Stimulated activated naive CD8-positive, alpha-beta T cell treated with anti-CD3 and anti-CD28 coated beads, Interleukin-15, Interleukin-2, amounts not matched to agents 100 ng/mL and 50 ng/mL, for 24 hours (primary cell): ENCODE measurements at regions not wholly inside any gene's neighbourhood (a gene's known extent, or its start where the extent isn't known, plus 50 kb on each side); places are given as distances from the start of the nearest gene placed in this dataset.

Experiments
- H3K27ac Mint-ChIP-seq: one replicate; pipeline ENCODE4 v1.8.0; 2021; ENCODE audit warnings: mild to moderate bottlenecking, mixed read lengths
- H3K27me3 Mint-ChIP-seq: one replicate; pipeline ENCODE4 v1.8.0; 2021; ENCODE audit warnings: mixed read lengths
- H3K36me3 Mint-ChIP-seq: one replicate; pipeline ENCODE4 v1.8.0; 2021; ENCODE audit warnings: low read depth, mixed read lengths
- H3K4me1 Mint-ChIP-seq: one replicate; pipeline ENCODE4 v1.8.0; 2021; ENCODE audit warnings: low read depth, mixed read lengths
- H3K4me3 Mint-ChIP-seq: one replicate; pipeline ENCODE4 v1.8.0; 2021; ENCODE audit warnings: mild to moderate bottlenecking, mixed read lengths
- H3K9me3 Mint-ChIP-seq: one replicate; pipeline ENCODE4 v1.8.0; 2021; ENCODE audit warnings: mixed read lengths

DNA sequence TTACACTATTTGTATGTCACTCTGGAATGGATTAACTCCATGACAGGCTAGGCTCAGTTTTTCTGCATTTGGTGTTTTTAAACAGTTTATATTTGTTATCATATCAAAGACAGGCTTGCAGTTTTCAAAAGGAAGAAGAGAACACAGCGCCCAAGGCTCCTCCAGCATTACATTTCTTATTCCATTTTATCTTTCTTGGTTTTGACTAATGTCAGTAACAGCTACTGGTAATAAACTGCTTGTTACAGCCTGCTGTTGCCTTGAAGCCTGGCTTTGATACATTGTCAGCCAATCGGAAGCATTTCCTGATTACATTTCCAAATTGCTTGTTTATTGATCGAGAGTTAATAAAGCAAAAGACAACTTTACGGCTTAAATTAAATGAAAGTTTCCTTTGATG, 166.0 kb upstream of the MDFIC start:
- H3K27ac Mint-ChIP-seq = no peak overlapping the region
- H3K9me3 Mint-ChIP-seq = no peaks in the 10 kb centered on the region
- no peaks in the 10 kb centered on the region for H3K36me3 Mint-ChIP-seq
- H3K4me3 Mint-ChIP-seq = no peak overlapping the region
- H3K27me3 Mint-ChIP-seq = peaks cover 9% of the 10 kb centered on the region
- H3K4me1 Mint-ChIP-seq = peaks cover 3% of the 10 kb centered on the region

DNA sequence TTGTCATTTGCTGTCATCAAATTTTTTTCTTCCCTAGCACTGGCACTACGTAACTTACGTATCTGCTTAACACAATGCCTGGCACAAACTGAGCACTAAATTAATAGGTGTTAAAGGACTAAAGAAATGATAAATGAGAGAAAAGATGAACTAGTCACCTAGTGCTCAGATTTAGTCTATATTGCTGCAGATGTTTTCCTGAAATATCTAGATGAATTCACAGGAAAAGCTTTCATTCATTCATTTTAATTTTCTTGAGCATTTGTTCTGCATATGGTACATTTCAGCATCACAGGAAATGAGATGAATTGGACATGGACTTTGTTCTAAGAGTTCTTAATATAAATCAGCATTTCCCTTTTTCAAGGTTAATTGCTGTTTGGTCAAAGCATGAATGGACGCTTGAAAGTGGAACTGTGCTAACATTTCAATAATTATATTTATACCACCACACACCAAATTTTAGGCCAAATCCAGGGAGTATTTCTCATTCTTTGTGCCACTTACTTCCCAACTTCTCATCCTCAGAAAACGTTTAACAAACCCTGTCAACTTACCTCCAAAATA, 163.2 kb upstream of the MDFIC start:
- Mint-ChIP-seq H3K27ac (no peak overlapping the region), H3K9me3 (no peaks in the 10 kb centered on the region), H3K36me3 (no peaks in the 10 kb centered on the region), H3K4me1 (no peaks in the 10 kb centered on the region), H3K27me3 (peaks cover 18% of the 10 kb centered on the region), H3K4me3 (no peak overlapping the region)

DNA sequence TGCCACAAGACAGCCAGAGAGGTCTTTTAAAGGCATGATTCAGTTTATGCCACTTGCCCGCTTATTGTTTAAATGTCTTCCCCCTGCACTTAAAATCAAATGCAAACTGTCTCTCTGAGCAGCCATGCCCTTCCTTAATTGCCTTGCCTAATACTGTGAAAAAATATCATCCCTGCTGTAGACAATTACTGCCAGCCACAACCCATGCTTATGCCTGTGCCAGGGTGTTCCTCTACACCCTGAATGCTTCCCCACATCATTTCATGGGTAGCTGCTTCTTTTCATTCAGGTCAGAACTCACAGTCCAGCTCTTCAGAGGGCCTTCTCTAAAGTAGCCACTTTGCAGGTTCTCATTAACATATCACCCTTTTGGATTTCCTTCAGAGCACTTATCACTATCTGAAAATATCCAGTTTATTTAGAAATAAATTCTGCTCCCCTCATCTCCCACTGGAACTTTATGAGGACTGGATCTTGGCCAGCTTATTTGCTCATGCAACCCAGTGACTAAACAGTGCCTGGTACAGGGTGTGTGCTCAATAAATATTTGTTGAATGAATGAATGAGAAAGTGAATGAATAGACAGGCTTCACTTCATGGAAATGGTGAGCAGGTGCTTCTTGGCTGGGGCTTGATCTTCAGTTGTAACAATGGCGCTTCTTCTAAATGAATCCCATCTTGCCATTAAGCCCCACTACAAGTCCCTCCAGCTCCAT, 162.4 kb upstream of the MDFIC start:
- Mint-ChIP-seq H3K36me3 (no peaks in the 10 kb centered on the region), H3K27me3 (peaks cover 18% of the 10 kb centered on the region), H3K9me3 (no peaks in the 10 kb centered on the region)

DNA sequence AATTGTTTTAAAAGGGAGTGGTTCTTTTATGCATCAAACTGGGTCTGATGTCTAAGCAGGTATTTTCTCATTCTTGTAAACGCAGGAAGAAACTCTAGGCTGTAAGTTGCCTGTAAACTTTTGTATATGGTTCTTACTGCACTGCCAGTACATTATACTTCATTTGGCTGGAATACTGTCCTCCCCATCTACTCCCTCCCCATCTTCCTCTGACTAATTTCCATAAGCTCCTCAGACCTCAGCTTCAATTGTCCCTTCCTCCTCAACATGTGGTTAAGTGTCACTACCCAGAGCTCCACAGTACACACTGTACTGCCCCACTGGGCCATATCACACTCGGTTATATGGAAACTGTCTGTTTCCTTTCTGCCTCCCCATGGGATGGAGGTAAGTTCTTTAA, 161.4 kb upstream of the MDFIC start:
- Mint-ChIP-seq H3K9me3 (no peaks in the 10 kb centered on the region), H3K4me1 (no peaks in the 10 kb centered on the region), H3K4me3 (no peak overlapping the region), H3K27me3 (peaks cover 18% of the 10 kb centered on the region), H3K36me3 (no peaks in the 10 kb centered on the region), H3K27ac (no peak overlapping the region)

More for the DNA sequence above, 162.4 kb upstream of the MDFIC start:
- H3K4me3 Mint-ChIP-seq = no peak overlapping the region
- H3K27ac Mint-ChIP-seq = no peak overlapping the region
- no peaks in the 10 kb centered on the region for H3K4me1 Mint-ChIP-seq

DNA sequence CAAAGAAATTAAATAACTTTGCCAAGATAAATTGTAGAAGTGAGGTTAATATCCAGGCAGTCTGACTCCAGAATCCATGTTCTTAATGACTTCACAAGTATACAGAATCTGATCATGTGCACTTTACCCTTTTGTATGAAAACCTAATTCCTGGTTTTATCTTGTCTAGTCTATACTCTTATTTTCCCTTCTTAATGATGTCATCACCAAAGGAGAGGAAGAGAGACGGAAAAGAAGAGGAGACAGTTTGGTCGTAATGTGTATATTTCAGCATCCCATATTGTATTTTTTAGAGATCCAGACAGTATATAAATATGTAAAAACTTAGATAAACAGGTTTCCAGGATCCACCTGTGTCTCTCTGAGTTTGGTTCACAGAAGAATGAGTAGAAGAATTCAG, 159.9 kb upstream of the MDFIC start:
- Mint-ChIP-seq H3K4me1 (no peaks in the 10 kb centered on the region), H3K27me3 (peaks cover 19% of the 10 kb centered on the region), H3K27ac (no peak overlapping the region), H3K36me3 (no peaks in the 10 kb centered on the region), H3K9me3 (no peaks in the 10 kb centered on the region), H3K4me3 (no peak overlapping the region)

DNA sequence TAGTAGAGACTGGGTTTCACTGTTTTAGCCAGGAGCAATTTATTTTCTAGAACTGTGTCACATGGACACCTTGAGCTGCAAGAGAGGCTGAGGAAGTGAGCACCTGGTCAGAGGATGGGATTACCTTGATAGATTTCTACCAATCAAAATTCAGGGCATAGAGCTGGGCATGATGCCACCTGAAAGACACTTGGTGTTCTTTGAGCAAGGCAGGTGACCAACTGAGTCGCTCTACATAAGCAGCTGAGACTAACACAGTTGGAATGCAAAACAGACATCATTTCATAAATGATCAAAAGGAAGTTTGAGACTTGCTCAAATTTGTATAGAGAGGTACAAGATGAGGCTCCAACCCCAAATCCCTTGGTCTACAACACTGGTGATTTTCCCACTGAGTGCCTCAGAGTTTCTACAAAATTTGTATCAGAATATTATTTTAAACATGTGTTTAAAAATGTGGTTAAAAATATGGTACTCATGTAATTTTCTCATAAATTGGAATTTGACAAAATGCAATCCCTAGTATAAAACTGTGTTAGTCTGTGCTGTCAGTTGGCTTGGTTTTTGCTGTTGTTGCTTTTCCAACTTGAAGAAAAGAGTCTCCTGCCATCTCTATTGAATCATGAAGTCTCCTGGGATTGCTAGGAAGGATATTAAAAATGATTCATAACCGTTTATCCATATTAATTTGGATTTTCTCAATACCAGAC, 156.4 kb upstream of the MDFIC start:
- H3K9me3 Mint-ChIP-seq = no peaks in the 10 kb centered on the region
- no peaks in the 10 kb centered on the region for H3K4me1 Mint-ChIP-seq
- H3K4me3 Mint-ChIP-seq = no peak overlapping the region
- no peaks in the 10 kb centered on the region for H3K36me3 Mint-ChIP-seq
- peaks cover 33% of the 10 kb centered on the region for H3K27me3 Mint-ChIP-seq
- no peak overlapping the region for H3K27ac Mint-ChIP-seq

DNA sequence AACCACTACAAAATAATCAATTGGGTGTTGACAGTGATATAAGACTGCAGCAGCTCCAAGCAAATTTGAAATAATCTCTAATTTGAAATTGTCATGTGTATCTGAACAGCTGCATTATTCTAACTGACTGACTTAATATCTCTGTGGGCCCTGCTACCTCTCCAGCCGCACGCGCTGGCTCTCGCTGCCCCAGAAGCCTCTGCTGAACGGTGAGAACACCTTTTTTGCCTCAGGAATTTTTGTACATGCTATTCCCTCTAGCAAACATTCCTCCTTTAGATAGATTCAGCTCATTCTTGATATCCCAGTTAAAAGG, 155.9 kb upstream of the MDFIC start:
- peaks cover 33% of the 10 kb centered on the region for H3K27me3 Mint-ChIP-seq
- H3K4me3 Mint-ChIP-seq = no peak overlapping the region
- H3K4me1 Mint-ChIP-seq = no peaks in the 10 kb centered on the region
- H3K36me3 Mint-ChIP-seq = no peaks in the 10 kb centered on the region
- no peak overlapping the region for H3K27ac Mint-ChIP-seq
- H3K9me3 Mint-ChIP-seq = no peaks in the 10 kb centered on the region

DNA sequence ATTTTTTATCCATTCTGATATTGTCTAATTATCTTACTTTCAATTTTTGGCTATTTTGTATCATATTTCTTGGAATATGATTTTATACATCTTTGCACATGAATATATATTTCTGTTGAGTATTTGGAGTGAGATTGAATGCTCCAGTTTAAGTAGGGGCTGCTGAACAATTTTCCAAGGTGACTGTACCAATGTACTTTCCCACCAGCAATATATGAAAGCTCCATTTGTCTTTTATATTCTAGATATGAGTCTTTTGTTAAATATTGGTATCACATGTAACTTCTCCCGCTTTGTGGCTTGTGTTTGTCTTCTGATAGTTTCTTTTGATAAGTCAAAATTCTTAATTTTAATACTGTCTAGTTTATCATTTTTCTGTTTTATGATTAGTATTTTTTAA, 144.6 kb upstream of the MDFIC start:
- peaks cover 10% of the 10 kb centered on the region for H3K4me1 Mint-ChIP-seq
- peaks cover 16% of the 10 kb centered on the region for H3K27me3 Mint-ChIP-seq
- H3K27ac Mint-ChIP-seq = no peak overlapping the region
- no peak overlapping the region for H3K4me3 Mint-ChIP-seq
- H3K36me3 Mint-ChIP-seq = no peaks in the 10 kb centered on the region
- no peaks in the 10 kb centered on the region for H3K9me3 Mint-ChIP-seq

DNA sequence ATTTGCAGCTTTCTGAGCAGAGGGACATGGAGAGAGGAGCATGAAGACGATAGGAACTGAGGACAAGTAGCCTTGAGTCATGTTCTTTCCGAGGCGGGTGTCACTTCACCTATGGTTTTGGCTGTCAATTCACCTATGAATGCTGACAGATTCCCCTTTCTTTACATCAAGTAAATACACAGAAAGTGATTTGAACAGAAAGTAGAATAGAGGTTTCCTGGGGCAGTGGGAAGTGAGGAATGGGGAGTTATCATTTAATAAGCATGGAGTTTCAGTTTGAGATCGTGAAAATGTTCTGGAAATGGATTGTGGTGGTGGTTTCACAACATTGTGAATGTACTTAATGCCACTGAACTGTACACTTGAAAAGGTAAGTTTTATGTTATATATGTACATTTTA, 138.4 kb upstream of the MDFIC start:
- Mint-ChIP-seq H3K36me3 (no peaks in the 10 kb centered on the region), H3K4me3 (peak overlapping the region; percentile 38), H3K4me1 (peaks cover 35% of the 10 kb centered on the region), H3K27me3 (peaks cover 6% of the 10 kb centered on the region), H3K9me3 (no peaks in the 10 kb centered on the region), H3K27ac (peak overlapping the region; percentile 78)

DNA sequence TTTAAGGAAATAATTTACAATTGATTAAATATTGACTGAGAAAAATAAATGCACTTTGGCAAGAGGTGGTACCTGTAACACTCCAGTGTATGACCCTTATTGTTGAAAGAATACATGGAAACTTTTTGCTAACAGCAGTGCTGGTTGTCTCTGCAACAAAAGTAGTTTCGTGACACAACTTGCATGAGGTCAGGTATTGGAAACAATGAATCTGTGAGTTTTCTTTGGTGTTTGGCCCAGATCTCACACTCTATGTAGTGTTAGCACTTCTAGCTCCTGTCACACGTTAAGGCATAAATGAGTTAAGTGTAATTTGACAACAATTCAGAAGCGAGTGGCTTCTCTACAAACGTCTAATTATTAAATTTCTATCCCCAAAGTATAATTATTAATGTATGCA, 137.7 kb upstream of the MDFIC start:
- Mint-ChIP-seq H3K9me3 (no peaks in the 10 kb centered on the region), H3K27ac (peak overlapping the region; percentile 78), H3K4me1 (peaks cover 42% of the 10 kb centered on the region), H3K4me3 (no peak overlapping the region), H3K27me3 (peaks cover 6% of the 10 kb centered on the region), H3K36me3 (no peaks in the 10 kb centered on the region)

DNA sequence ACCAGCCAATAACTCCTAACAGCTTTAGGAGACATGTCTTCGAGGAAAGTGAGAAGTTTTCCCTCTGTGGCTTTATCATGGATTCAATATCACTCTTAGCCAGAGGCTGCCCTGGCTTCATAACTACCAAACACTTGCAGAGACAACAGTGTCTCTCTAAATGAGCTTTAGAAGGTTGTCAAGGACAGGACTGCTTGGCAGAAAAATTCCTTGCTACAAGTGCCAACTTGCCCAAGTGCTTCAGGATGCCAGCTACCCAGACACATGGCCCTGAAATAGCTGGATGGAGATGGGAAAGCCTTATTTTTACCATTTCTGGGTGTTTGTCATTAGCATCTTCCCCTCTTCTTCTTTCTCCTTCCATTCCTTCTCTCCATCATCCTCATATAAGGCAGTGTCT, 137.1 kb upstream of the MDFIC start:
- Mint-ChIP-seq H3K4me1 (peaks cover 47% of the 10 kb centered on the region), H3K4me3 (no peak overlapping the region), H3K9me3 (no peaks in the 10 kb centered on the region), H3K36me3 (no peaks in the 10 kb centered on the region), H3K27me3 (peaks cover 4% of the 10 kb centered on the region), H3K27ac (peak overlapping the region; percentile 70)

DNA sequence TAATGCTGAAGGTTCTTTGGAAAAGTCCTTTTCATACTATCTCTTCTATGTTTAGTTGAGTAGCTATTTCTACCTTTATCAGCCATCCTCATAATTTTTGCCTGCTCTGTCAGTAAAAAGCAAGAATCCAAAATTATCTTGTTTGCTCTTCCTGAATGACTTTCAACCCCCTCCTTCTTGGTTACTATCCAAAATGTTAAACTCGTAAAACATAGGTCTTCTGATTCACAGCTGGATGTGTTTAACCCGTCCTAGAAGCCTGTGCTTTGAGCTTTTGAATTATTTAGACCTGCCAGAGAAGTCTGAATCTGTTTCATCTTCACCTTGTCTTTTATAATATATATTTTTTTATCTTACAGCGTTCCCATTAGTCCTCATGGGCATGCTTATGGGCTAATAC, 136.4 kb upstream of the MDFIC start:
- no peaks in the 10 kb centered on the region for H3K27me3 Mint-ChIP-seq
- H3K4me3 Mint-ChIP-seq = no peak overlapping the region
- H3K36me3 Mint-ChIP-seq = no peaks in the 10 kb centered on the region
- H3K9me3 Mint-ChIP-seq = no peaks in the 10 kb centered on the region
- H3K4me1 Mint-ChIP-seq = peaks cover 55% of the 10 kb centered on the region
- no peak overlapping the region for H3K27ac Mint-ChIP-seq

DNA sequence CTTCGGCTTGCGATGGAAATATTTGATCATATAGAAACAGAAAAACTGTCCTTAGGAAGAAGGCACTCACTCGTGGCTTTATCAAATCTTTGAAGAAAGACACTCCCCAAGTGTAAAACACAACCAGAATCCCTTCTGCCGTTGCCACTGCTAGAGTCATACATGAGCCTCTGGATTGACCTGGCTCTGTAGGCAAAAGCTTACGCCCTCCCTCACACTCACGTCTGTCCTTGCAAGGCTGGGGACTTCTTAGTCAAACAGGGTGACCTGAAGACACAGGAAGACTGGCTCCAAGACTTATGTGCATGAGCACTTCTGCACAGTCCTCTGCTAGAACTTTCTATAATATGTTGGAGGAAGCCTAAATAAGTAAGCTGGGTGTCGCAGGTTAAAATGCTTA, 135.4 kb upstream of the MDFIC start:
- Mint-ChIP-seq H3K4me3 (peak overlapping the region; percentile 66), H3K9me3 (no peaks in the 10 kb centered on the region), H3K27ac (peak overlapping the region; percentile 69), H3K4me1 (peaks cover 60% of the 10 kb centered on the region), H3K27me3 (no peaks in the 10 kb centered on the region), H3K36me3 (no peaks in the 10 kb centered on the region)

DNA sequence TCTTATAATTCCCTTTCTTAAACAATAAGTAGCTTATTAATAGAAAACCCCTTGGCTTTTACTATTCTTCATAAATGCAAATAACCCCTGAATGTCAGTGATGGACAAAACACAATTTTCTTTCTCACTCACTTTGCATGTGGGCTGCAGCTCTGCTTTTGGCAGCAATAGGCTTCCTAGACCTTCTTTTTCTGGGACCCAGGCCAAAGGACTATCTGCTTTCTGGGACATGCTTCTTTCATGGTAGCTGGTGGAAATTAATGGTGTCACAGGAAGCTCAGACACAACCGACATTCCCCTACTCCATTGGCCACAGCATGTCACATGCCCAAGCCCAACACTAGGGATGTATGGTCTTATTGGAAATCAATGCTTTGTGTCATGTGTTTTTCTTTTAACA, 134.3 kb upstream of the MDFIC start:
- H3K9me3 Mint-ChIP-seq = no peaks in the 10 kb centered on the region
- peaks cover 63% of the 10 kb centered on the region for H3K4me1 Mint-ChIP-seq
- H3K36me3 Mint-ChIP-seq = no peaks in the 10 kb centered on the region
- H3K27ac Mint-ChIP-seq = no peak overlapping the region
- H3K27me3 Mint-ChIP-seq = no peaks in the 10 kb centered on the region
- no peak overlapping the region for H3K4me3 Mint-ChIP-seq

DNA sequence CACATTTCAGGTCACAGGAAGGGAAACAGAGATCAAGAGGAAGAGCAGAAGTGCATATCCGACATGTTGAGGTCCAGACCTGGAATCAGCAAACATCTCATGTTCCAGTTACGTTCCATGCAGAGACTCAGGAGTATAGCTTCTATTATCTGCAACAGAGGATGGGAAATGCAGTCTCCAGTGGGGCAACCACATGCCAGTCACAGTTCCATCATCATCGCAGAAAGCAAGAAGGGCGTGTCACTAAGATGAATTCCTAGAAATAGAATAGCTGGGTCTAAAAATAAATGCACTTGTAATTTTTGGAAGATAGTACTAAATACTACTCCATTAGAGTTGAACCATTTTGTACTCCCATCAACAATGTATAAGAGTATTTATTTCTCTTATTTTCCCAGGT, 133.2 kb upstream of the MDFIC start:
- peak overlapping the region; percentile 12 for H3K27ac Mint-ChIP-seq
- peaks cover 63% of the 10 kb centered on the region for H3K4me1 Mint-ChIP-seq
- H3K27me3 Mint-ChIP-seq = no peaks in the 10 kb centered on the region
- H3K36me3 Mint-ChIP-seq = no peaks in the 10 kb centered on the region
- no peak overlapping the region for H3K4me3 Mint-ChIP-seq
- H3K9me3 Mint-ChIP-seq = no peaks in the 10 kb centered on the region

DNA sequence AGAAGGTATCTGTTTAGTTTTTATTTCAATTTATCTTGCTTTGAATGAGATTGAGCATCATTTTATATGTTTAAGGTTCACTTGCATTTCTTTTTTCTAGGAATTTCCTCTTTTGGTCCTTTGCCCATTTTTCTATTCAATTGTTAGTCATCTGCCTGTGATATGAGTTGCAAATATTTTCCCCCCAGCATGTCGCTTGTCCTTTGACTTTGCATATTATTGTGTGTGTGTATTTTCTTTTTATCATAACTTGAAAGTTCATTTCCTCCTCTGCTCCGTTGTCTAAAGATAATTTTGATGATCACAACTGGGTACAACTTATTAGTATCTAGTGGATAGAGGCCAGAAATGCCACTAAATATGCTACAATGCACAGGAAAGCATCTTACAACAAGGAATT, 132.7 kb upstream of the MDFIC start:
- Mint-ChIP-seq H3K27ac (peak overlapping the region; percentile 63), H3K9me3 (no peaks in the 10 kb centered on the region), H3K27me3 (no peaks in the 10 kb centered on the region), H3K36me3 (no peaks in the 10 kb centered on the region), H3K4me3 (no peak overlapping the region), H3K4me1 (peaks cover 64% of the 10 kb centered on the region)
